KBM-7 (cell line): ENCODE measurements at regions not wholly inside any gene's neighbourhood (a gene's known extent, or its start where the extent isn't known, plus 50 kb on each side); places are given as distances from the start of the nearest gene placed in this dataset.
"Not testable (repeated sequence)": the region's sequence is repeated elsewhere in the genome, so short reads cannot be mapped to it uniquely, and the experiment has no call there.

Experiments
- DNase-seq: peaks from one replicate; pipeline ENCODE4 v3.0.0-alpha.2; 2015
- in situ Hi-C: fragments of 300-500 bp; cut with MboI; formaldehyde crosslinking; loops from 2 replicates; pipeline ENCODE4 v1.14.3; 2020; ENCODE audit warnings: low sequenced_read_pairs, low pct_unique_long_range_greater_than_20kb, mixed read lengths

DNA sequence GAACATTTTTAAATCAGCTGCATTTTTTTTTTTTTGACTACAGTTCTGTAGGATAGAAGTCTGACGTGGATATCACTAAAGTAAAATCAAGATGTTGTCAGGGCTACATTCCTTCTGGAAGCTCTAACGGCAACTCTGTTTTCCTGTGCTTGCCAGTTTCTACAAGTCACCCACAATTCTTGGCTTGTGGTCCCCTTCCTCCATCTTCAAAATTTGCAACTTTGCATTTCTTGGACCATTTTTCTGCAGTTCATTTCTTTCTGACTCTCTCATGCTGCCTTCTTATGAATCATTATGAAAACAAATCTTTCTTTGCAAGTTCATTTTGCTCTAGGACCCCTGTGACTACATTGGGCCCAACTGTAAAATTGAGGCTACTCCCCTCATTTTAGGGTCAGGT is 367.9 kb downstream of the DSC3 start:
- DNase-seq = no peak
- in situ Hi-C loops = no loop called here

DNA sequence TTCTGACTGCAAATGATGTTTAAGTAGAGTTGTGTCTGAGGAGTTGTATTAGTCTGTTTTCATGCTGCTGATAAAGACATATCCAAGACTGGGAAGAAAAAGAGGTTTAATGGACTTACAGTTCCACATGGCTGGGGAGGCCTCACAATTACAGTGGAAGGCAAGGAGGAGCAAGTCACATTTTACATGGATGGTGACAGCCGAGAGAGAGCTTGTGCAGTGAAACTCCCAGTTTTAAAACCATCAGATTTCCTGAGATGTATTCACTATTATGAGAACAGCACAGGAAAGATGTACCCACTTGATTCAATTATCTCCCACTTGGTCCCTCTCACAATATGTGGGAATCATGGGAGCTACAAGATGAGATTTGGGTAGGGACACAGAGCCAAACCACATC is 370.1 kb downstream of the DSC3 start:
- in situ Hi-C loops = not testable (repeated sequence)

GRCh38 chr18:30658306-30658705 is 384.2 kb downstream of the DSC3 start:
- no peak for DNase-seq
- in situ Hi-C loops = no loop called here

More for the DNA sequence above, 370.1 kb downstream of the DSC3 start:
- not testable (repeated sequence) for DNase-seq

DNA sequence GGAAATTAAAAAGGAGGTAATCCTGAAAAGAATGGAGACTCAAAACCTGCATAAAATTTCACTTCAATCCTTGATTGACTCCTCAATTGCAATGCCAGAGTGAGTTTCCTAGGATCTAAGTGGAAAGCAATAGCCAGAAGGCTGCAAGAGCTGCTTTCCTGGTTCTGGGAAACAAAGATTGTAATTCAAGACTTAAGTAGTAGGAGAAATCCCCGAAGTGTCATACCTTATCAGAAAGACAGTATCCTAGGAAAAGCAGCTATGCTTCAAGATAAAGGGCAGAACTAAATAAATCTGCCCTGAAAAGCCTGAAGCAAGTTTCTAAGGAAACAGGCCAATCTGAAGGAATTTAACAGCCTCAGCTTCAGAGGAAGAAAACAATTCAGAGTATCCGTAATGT is 390.2 kb downstream of the DSC3 start:
- in situ Hi-C loops = no loop called here
- DNase-seq = no peak

GRCh38 chr18:30650499-30650898 is 392.0 kb downstream of the DSC3 start:
- DNase-seq = no peak
- in situ Hi-C loops = no loop called here

DNA sequence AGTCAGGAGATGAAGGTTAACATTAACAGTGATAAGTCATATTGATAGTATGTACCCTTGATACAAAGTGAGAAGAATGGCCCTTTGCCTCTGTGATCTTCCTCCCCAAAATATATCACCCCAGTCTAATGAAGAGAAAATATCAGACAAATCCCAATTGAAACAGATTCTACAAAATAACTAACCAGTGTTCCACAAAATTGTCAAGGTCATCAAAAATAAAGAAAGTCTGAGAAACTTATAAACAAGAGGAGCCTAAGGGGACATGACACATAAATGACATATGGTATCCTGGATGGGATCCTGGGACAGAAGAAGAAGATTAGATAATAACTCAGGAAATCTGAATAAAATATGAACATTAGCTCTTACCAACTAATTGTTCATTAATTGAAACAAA is 398.4 kb downstream of the DSC3 start:
- in situ Hi-C loops = no loop called here

DNA sequence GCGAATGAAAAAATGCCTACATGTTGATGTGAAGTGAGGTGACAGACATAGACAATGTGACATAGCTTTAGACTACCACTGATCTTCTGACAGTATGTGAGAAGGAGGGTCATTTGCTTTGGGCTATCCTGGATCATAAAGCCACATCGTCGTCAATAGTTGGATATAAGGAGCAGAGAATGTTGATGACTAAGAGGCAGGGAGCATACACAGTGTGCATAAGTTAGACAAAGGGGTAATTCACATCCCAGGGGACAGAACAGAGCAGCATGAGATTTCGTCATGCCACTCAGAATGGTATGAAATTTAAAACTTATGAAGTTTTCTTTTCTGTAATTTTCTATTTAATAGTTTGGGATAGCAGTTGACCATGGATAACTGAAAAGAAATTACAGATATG is 403.2 kb downstream of the DSC3 start:
- DNase-seq = no peak
- in situ Hi-C loops = no loop called here

More for the DNA sequence above, 398.4 kb downstream of the DSC3 start:
- no peak for DNase-seq

DNA sequence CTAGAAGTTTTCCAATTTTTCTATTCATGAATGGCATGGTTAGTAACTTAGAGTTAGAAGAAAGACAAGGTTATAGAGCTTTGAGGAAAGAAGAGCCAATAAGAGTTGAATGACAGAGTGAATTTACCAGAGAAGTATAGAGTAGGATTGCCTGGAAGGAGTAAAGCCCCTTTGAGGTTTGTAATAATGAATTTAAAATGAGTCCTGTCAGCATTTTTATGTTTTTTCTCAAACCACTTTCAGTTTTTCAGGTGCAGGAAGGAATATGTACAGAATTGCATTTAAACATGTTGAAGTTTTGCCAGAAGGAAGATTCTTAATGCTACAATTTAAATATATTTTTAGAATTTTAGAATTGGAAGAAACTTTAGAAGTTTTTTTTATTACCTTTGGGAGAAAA is 408.3 kb downstream of the DSC3 start:
- no peak for DNase-seq
- in situ Hi-C loops = no loop called here

GRCh38 chr18:30632071-30632698 is 410.4 kb downstream of the DSC3 start:
- in situ Hi-C loops = no loop called here
- no peak for DNase-seq

- in situ Hi-C loops = no loop called here
Observed at GRCh38 chr18:30625961-30626360, 416.6 kb downstream of the DSC3 start.

DNA sequence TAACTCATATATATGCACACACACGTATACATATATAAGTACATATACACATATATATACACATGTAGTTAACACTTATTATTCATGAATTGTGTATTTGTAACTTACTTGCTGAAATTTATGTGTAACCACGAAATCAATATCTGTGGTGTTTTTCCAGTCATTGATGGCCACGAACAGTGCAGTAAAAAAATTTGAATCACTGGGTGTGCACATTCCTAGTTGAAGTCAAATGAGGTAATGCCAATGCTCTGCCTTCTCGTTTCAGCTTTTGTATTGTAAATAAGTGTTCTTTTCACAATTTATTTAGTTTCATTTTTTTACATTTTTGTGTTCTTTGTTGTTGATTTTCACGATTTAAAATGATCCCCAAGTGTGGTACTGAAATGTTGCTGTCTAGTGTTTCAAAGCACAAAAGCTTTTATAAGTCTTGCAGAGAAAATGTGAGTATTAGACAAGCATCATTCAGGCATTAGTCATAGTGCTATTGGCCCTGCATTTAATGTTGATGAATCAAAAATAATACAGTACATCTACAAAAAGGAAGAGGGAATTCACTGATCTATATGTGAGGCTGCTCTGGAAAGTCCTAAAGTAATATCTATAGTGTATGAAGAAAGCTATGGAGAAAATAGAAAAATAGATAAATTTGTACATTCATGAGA is 419.0 kb downstream of the DSC3 start:
- in situ Hi-C loops = no loop called here
- no peak for DNase-seq

More at GRCh38 chr18:30625961-30626360, 416.6 kb downstream of the DSC3 start:
- no peak for DNase-seq

DNA sequence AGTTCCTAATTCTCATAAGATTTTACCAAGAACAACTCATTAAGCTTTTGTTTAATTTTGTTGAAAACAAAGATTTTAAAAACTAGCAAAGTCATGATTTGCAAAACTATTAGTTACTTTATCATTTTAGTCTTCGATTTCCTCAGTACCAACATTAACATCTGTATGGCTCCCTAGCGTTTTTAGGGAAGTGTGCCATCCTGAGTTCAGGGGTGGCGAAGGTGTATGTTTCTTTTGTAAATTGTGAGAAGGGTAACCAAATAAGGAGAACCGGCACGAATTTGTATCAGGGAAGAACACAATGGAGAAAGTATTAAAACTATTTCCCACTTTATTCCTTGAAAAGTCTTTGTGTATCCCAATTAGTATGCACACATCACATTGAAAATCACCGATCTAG is 419.9 kb downstream of the DSC3 start:
- no peak for DNase-seq
- in situ Hi-C loops = no loop called here

- DNase-seq = no peak
- in situ Hi-C loops = no loop called here
Observed at GRCh38 chr18:30622104-30622503, 420.4 kb downstream of the DSC3 start.

DNA sequence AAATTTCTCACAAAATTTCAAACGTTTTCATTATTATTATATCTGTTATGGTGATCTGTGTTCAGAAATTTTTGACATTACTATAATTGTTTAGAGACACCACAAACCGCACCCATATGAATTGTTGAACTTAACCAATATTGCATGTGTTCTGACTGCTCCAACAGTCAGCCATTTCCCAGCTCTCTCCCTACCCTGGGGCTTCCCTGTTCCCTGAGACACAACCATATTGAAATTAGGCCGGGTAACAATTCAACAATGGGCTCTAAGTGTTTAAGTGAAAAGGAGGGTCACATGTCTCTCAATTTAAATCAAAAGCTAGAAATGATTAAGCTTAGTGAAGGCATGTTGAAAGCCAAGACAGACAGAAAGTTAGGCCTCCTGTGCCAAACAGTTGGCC is 424.0 kb downstream of the DSC3 start:
- DNase-seq = no peak
- in situ Hi-C loops = no loop called here

DNA sequence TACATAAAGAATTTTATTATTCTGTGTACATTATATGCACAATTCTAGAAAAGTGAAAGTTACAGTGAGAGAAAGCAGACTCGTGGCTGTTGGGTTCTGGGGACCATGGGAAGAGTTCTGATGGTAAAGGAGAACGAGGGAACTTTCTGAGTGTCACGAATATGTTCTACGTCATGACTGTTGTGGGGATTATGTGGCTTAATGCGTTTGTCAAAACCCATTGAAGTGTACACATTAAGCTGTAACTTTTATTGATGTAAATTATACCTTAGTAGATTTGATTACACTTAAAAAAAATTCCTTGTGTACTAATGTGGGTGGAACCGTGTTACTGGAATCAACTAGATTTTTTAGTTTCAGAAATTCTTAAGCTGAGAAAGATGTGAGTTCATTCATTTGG is 426.1 kb downstream of the DSC3 start:
- in situ Hi-C loops = no loop called here
- DNase-seq = no peak

- in situ Hi-C loops = no loop called here
Observed at GRCh38 chr18:30613467-30613801, 429.1 kb downstream of the DSC3 start.

DNA sequence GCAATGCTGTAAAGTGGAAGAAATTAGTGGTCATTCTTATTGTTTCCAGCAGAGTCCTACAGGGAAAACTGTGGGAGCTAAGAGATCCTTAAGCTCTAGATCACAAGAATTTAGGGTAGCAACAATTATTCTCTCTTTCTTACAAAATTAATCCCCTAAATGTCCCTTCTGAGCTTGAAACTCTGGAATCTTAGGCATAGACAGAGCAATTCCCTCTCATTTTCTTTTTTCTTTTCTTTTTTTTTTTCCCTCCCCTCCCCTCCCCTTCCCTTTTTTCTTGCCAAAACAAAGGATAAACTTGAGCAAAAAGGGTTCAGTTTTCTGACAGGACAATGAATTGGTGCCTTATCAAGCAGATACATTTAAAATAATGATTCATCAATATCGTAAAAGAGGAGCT is 441.0 kb downstream of the DSC3 start:
- in situ Hi-C loops = no loop called here
- no peak for DNase-seq

More at GRCh38 chr18:30613467-30613801, 429.1 kb downstream of the DSC3 start:
- DNase-seq = no peak

- in situ Hi-C loops = no loop called here
Observed at GRCh38 chr18:30597202-30597601, 445.3 kb downstream of the DSC3 start.

GRCh38 chr18:30596635-30597034 is 445.9 kb downstream of the DSC3 start:
- no peak for DNase-seq
- in situ Hi-C loops = no loop called here

More at GRCh38 chr18:30597202-30597601, 445.3 kb downstream of the DSC3 start:
- no peak for DNase-seq

DNA sequence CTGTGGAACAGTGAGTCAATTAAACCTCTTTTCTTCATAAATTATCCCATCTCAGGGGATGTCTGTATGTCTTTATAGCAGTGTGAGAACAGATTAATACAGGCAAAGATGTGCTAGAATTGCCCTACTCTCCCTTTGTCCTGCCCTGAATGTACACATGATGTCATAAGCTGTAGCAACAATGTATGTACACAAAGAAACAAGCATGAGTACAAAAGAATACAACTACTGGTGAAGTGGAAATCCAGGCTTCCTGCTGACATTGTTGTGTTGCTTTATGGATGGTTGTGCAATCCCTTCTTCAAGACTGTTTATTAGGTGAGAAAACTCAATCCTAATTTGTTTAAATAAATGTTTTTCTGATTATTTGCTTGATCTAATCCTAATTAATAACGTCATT is 446.6 kb downstream of the DSC3 start:
- DNase-seq = no peak
- in situ Hi-C loops = no loop called here

DNA sequence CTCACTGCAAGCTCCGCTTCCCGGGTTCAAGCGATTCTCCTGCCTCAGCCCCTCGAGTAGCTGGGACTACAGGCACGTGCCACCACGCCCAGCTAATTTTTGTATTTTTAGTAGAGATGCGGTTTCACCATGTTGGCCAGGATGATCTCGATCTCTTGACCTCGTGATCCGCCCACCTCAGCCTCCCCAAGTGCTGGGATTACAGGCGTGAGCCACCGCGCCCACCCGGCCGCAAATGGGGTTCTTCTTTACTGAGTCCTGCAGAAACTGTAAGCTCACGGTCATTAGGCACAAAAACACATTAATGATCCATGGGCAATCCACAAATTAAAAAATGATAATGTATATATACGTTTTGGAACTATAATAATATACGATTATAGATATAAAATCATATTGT is 447.6 kb downstream of the DSC3 start:
- DNase-seq, in situ Hi-C loops: not testable (repeated sequence)
